Hematopoietic multipotent progenitor cell treated with erythropoietin and hydrocortisone succinate and interleukin-3 and kit ligand, for 17 days (in vitro differentiated cells): ENCODE measurements at regions not wholly inside any gene's neighbourhood (a gene's known extent, or its start where the extent isn't known, plus 50 kb on each side); places are given as distances from the start of the nearest gene placed in this dataset.

Experiments
- DNase-seq: peaks from one replicate; pipeline ENCODE4 v3.0.0-alpha.2; 2015; ENCODE audit warnings: low spot score

GRCh38 chr3:22225161-22225560, 474.2 kb upstream of the ZNF385D start:
- DNase-seq: no peak

- DNase-seq: no peak
These were observed 477.7 kb upstream of the ZNF385D start for GRCh38 chr3:22228705-22229104.

- no peak for DNase-seq
These were observed 480.1 kb upstream of the ZNF385D start for GRCh38 chr3:22231061-22231460.

GRCh38 chr3:22236490-22237270, 485.7 kb upstream of the ZNF385D start:
- no peak for DNase-seq

GRCh38 chr3:22239011-22239410, 488.0 kb upstream of the ZNF385D start:
- DNase-seq: no peak

GRCh38 chr3:22241110-22241509, 490.1 kb upstream of the ZNF385D start:
- no peak for DNase-seq

- DNase-seq: no peak
These were observed 493.9 kb upstream of the ZNF385D start for GRCh38 chr3:22244761-22245521.

- no peak for DNase-seq
These were observed 495.0 kb upstream of the ZNF385D start for GRCh38 chr3:22245811-22246583.

- DNase-seq: no peak
These were observed 498.6 kb upstream of the ZNF385D start for GRCh38 chr3:22249658-22250057.

- DNase-seq: no peak
These were observed 506.2 kb upstream of the ZNF385D start for GRCh38 chr3:22257252-22257651.

- no peak for DNase-seq
These were observed 511.4 kb upstream of the ZNF385D start for GRCh38 chr3:22262386-22262785.

GRCh38 chr3:22263042-22263441, 512.0 kb upstream of the ZNF385D start:
- DNase-seq: no peak

- no peak for DNase-seq
These were observed 514.4 kb upstream of the ZNF385D start for GRCh38 chr3:22265403-22265802.

- DNase-seq: no peak
These were observed 518.8 kb upstream of the ZNF385D start for GRCh38 chr3:22269831-22270230.

GRCh38 chr3:22276351-22276750, 525.3 kb upstream of the ZNF385D start:
- DNase-seq: no peak

- no peak for DNase-seq
These were observed 533.5 kb upstream of the ZNF385D start for GRCh38 chr3:22284559-22284958.

- no peak for DNase-seq
These were observed 537.7 kb upstream of the ZNF385D start for GRCh38 chr3:22288756-22289155.

- no peak for DNase-seq
These were observed 541.7 kb upstream of the ZNF385D start for GRCh38 chr3:22292681-22293080.

GRCh38 chr3:22296601-22297000, 545.6 kb upstream of the ZNF385D start:
- no peak for DNase-seq

GRCh38 chr3:22297436-22297835, 546.4 kb upstream of the ZNF385D start:
- DNase-seq: no peak

GRCh38 chr3:22306454-22306853, 555.4 kb upstream of the ZNF385D start:
- no peak for DNase-seq

- DNase-seq: no peak
These were observed 557.9 kb upstream of the ZNF385D start for GRCh38 chr3:22308871-22309270.

GRCh38 chr3:22315925-22316324, 564.9 kb upstream of the ZNF385D start:
- DNase-seq: no peak
